ENCODE measurements at regions not wholly inside any gene's neighbourhood (a gene's known extent, or its start where the extent isn't known, plus 50 kb on each side); places are given as distances from the start of the nearest gene placed in this dataset.

DNA sequence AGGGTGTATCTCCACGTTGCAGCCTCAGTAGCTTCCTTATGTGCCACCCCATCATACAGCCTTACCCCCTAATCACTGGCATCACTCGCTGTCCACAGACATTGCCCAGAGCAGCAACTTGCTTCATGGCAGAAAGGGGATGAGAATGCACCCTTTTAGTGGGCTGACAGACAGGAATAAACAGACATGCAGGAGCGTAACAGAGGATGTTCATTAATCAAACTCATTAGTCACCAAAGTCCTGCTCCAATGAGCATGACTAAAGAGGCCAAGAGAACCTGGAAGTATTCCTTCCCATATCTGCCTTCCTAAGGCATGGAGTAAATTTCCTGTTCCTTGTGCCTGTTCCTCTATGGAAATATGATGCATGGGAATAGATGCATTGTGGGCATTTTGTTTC, 197.0 kb downstream of the PHLDA1 start:
- no peak for TF ChIP-seq POLR2AphosphoS5 (IDR thresholded peaks at IDR 0.05; ENCODE audit: insufficient read depth in 1 of 2, low read depth in 1 of 2)
- TF ChIP-seq, protein P1, sequence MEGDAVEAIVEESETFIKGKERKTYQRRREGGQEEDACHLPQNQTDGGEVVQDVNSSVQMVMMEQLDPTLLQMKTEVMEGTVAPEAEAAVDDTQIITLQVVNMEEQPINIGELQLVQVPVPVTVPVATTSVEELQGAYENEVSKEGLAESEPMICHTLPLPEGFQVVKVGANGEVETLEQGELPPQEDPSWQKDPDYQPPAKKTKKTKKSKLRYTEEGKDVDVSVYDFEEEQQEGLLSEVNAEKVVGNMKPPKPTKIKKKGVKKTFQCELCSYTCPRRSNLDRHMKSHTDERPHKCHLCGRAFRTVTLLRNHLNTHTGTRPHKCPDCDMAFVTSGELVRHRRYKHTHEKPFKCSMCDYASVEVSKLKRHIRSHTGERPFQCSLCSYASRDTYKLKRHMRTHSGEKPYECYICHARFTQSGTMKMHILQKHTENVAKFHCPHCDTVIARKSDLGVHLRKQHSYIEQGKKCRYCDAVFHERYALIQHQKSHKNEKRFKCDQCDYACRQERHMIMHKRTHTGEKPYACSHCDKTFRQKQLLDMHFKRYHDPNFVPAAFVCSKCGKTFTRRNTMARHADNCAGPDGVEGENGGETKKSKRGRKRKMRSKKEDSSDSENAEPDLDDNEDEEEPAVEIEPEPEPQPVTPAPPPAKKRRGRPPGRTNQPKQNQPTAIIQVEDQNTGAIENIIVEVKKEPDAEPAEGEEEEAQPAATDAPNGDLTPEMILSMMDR (IDR thresholded peaks at IDR 0.05) = no peak
- TF ChIP-seq POLR2A (IDR thresholded peaks at IDR 0.05) = no peak

Data from vagina (tissue), 2 donors.